ENCODE measurements at regions not wholly inside any gene's neighbourhood (a gene's known extent, or its start where the extent isn't known, plus 50 kb on each side); places are given as distances from the start of the nearest gene placed in this dataset.

GRCh38 chr14:85788470-85789233 is 258.7 kb downstream of the FLRT2 start:
- DNase-seq, result no peak
- intact Hi-C loops (cut with DNase I), result no loop called here
- no peak overlapping the region for H3K27ac ChIP-seq
- H3K27me3 ChIP-seq, result no peaks in the 10 kb centered on the region
- H3K36me3 ChIP-seq (replicated peaks in 1 of 2), result no peaks in the 10 kb centered on the region
- no peak overlapping the region for H3K4me3 ChIP-seq
- TF ChIP-seq POLR2A (IDR thresholded peaks at IDR 0.05), result no peak
- TF ChIP-seq, protein P1, sequence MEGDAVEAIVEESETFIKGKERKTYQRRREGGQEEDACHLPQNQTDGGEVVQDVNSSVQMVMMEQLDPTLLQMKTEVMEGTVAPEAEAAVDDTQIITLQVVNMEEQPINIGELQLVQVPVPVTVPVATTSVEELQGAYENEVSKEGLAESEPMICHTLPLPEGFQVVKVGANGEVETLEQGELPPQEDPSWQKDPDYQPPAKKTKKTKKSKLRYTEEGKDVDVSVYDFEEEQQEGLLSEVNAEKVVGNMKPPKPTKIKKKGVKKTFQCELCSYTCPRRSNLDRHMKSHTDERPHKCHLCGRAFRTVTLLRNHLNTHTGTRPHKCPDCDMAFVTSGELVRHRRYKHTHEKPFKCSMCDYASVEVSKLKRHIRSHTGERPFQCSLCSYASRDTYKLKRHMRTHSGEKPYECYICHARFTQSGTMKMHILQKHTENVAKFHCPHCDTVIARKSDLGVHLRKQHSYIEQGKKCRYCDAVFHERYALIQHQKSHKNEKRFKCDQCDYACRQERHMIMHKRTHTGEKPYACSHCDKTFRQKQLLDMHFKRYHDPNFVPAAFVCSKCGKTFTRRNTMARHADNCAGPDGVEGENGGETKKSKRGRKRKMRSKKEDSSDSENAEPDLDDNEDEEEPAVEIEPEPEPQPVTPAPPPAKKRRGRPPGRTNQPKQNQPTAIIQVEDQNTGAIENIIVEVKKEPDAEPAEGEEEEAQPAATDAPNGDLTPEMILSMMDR (IDR thresholded peaks at IDR 0.05), result no peak
- no peaks in the 10 kb centered on the region for H3K9me3 ChIP-seq (replicated peaks in 1 of 3)
- no peaks in the 10 kb centered on the region for H3K4me1 ChIP-seq (replicated peaks in 1 of 2)
- WGBS, 4 donors, result 80 to 91% (median 85%) methylated on average over 2 of the region's 2 CpGs

DNA sequence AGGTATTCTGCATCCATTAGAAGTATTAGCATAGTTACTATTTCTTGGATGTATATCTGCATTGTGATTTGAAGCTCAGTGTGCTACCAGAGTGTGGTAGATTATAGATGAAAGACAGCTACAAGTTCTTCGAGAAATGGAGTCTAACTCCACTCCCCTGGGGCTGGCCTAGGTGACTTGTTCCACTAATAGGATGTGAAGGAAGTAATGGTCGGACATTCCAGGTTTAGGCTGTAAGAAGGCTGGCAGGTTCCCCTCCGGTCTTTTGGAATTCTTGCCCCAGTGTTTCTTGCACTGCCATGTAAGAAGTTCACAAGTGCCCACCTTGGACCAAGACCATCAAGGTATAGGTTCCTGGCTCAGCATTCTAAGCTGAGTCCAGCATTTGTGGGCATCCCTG is 236.4 kb downstream of the FLRT2 start:
- Histone ChIP-seq H3K27me3 (no peaks in the 10 kb centered on the region), H3K27ac (no peak overlapping the region), H3K36me3 (replicated peaks in 1 of 2) (no peaks in the 10 kb centered on the region), H3K4me1 (replicated peaks in 1 of 2) (no peaks in the 10 kb centered on the region), H3K4me3 (no peak overlapping the region), H3K9me3 (replicated peaks in 1 of 3) (no peaks in the 10 kb centered on the region)
- 80 to 90% (median 85%) methylated on average over 3 of the region's 3 CpGs for WGBS, 4 donors
- no peak for DNase-seq
- intact Hi-C loops (cut with DNase I), result no loop called here
- TF ChIP-seq, protein P1 (IDR thresholded peaks at IDR 0.05), result no peak
- TF ChIP-seq POLR2A (IDR thresholded peaks at IDR 0.05), result no peak

DNA sequence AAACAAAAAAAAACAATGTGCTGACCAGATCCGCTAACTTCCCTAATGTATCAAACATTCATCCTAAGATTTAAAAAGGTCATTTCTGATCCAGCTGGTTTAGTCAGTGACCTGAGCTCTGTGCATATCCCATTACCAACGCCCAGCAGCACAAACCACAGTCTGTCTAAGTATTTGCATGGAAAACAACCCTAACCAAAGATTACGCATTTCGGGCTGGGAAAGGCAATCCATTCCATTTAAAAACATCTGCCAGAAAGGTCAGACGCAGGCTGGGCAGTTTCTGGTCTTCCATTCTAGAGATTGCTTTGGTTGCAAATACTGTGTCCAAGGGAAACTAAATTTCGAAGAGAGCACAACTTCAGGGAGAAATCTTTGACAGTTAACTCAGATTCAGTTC is 234.9 kb downstream of the FLRT2 start:
- Histone ChIP-seq H3K36me3 (replicated peaks in 1 of 2) (no peaks in the 10 kb centered on the region), H3K27me3 (no peaks in the 10 kb centered on the region), H3K4me1 (replicated peaks in 1 of 2) (no peaks in the 10 kb centered on the region), H3K27ac (no peak overlapping the region), H3K9me3 (replicated peaks in 1 of 3) (no peaks in the 10 kb centered on the region), H3K4me3 (no peak overlapping the region)
- WGBS, 4 donors, result 68 to 73% (median 71%) methylated on average over 6 of the region's 6 CpGs
- intact Hi-C loops (cut with DNase I), result no loop called here
- TF ChIP-seq, protein P1 (IDR thresholded peaks at IDR 0.05), result no peak
- TF ChIP-seq POLR2A (IDR thresholded peaks at IDR 0.05), result no peak
- DNase-seq, result peak in 2 of 7 donors; percentile 2 to 14

DNA sequence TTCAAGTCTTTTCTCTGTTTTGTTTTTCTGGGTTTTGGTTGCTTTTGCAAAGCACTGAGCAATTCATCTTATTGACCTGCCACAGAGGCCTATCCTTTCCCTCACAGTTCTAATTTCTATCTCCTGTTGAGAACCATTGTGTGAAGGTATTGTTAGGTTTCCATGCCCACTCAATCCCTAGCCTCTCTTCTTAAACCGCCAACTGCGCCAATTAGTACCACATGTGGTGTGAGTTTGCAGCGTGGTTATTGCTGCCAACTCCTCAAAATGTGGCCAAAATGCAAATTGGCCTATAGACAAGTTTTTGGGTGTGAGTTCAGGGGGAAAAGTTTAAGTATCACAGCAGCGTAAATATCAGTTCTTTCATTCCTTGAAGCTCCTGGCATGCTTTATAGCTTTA is 232.6 kb downstream of the FLRT2 start:
- H3K36me3 ChIP-seq (replicated peaks in 1 of 2), result no peaks in the 10 kb centered on the region
- 86 to 91% (median 89%) methylated on average over 4 of the region's 4 CpGs for WGBS, 4 donors
- no peak overlapping the region for H3K4me3 ChIP-seq
- no peak for DNase-seq
- intact Hi-C loops (cut with DNase I), result no loop called here
- no peaks in the 10 kb centered on the region for H3K9me3 ChIP-seq (replicated peaks in 1 of 3)
- H3K27me3 ChIP-seq, result no peaks in the 10 kb centered on the region
- TF ChIP-seq POLR2A (IDR thresholded peaks at IDR 0.05), result no peak
- TF ChIP-seq, protein P1 (IDR thresholded peaks at IDR 0.05), result no peak
- H3K27ac ChIP-seq, result no peak overlapping the region
- H3K4me1 ChIP-seq (replicated peaks in 1 of 2), result no peaks in the 10 kb centered on the region

All from adrenal gland (tissue), 9 donors.